ENCODE measurements at regions not wholly inside any gene's neighbourhood (a gene's known extent, or its start where the extent isn't known, plus 50 kb on each side); places are given as distances from the start of the nearest gene placed in this dataset.

DNA sequence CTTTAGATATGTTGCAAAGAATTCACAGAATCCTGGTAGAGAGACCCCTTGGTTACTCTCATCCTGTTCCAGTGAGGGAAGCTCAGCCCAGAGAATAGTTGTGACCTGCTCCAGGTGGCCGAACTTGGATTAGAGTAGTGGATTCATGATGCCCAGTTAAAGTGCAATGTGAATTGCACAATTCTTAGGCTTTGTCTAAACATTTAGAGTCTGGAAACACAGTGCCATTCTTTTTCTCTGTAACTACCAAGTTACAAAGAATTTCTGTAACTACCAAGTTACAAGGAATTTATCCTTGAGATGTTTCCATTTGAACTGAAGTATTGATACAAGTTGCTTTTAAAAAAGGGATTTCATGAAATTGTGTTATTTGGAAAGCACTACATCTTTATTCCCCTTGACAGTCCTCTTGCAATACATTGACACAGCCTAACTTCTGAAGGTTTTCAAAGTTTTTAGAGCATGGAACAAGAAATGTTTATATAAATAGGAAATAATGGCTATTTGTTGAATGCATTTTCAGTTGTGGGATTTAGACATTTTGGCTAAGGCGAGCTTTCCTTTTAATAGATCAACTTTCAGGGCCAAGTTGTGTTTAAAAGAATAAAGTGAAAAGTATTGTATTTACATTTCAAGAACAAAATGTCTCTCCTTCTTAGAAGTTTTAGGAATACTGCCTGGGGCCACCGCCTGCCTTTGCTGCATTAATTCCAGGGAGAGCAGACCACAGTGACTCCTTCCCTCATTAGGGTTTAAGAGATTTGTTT lies 315.0 kb downstream of the LPIN1 start:
- TF ChIP-seq POLR2A (IDR thresholded peaks at IDR 0.05): no peak
- TF ChIP-seq, protein P1, sequence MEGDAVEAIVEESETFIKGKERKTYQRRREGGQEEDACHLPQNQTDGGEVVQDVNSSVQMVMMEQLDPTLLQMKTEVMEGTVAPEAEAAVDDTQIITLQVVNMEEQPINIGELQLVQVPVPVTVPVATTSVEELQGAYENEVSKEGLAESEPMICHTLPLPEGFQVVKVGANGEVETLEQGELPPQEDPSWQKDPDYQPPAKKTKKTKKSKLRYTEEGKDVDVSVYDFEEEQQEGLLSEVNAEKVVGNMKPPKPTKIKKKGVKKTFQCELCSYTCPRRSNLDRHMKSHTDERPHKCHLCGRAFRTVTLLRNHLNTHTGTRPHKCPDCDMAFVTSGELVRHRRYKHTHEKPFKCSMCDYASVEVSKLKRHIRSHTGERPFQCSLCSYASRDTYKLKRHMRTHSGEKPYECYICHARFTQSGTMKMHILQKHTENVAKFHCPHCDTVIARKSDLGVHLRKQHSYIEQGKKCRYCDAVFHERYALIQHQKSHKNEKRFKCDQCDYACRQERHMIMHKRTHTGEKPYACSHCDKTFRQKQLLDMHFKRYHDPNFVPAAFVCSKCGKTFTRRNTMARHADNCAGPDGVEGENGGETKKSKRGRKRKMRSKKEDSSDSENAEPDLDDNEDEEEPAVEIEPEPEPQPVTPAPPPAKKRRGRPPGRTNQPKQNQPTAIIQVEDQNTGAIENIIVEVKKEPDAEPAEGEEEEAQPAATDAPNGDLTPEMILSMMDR (IDR thresholded peaks at IDR 0.05): no peak
